COLO668 (cell line): ENCODE measurements at regions not wholly inside any gene's neighbourhood (a gene's known extent, or its start where the extent isn't known, plus 50 kb on each side); places are given as distances from the start of the nearest gene placed in this dataset.
"Not testable (repeated sequence)": the region's sequence is repeated elsewhere in the genome, so short reads cannot be mapped to it uniquely, and the experiment has no call there.

Source experiments
- DNase-seq: peaks from one replicate; lab custom pipeline; 2025; ENCODE audit not compliant: unreplicated experiment; lab: John Stamatoyannopoulos, UW

DNA sequence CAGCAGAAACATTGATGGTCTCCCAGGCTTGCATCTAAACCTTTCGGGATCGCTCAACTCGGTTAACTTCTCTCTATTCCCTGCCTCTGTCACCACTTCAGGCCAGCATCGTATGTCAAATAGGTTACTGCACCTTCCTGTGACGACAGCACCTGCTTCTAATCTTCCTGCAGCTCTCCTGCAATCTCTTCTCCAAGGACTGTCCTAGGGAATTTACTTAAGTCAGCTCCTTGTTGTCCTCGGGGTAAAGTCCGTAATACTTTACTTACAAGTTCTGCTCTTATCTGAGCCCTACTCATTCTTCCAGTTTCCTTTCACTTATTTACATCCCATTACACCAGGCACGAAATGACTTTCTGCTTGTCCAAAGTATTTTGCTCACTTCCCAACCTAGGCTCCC lies 372.7 kb upstream of the AKR1E2 start:
- no peak for DNase-seq

DNA sequence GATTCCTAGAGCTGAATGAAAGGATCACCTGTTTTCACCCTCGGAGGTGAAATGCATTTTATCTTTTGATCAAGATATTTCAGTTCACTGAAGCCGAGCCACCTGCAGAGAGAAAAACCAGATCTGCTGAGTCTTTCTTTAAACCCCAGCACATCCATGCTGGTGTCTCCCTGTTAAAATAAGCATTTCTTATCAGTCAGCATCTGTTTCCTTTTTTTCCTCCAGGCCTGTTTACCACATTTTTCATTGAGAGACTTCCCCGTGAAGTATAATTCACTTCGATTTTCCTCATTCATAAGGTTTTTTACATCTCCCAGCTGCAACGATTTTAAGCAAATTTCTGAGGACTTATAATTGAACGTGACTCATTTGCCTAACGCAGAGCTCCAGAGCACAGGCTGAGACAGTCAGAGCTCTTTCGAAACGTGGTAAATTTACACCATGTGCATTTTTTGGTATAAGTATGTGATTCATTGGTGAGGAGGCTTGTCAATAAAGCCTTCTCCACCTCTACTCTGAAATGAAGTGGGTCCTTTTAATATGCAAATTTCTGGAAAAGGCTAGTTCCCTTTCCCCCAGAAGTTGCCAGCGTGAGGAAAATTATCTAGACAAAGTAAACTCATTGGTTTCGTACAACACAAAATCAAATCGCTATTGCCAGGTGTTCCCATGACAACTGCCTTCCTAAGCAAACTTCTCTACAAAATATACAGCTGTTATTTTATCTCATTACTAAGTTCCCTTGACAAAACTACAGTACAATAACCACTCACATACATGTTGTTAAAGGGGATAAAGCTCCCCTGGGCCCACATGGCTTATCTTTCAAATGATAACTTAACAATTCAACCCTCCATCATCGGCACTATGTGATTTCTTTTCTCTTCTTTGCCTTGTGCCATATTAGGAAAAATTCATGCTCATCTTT lies 374.8 kb upstream of the AKR1E2 start:
- no peak for DNase-seq

DNA sequence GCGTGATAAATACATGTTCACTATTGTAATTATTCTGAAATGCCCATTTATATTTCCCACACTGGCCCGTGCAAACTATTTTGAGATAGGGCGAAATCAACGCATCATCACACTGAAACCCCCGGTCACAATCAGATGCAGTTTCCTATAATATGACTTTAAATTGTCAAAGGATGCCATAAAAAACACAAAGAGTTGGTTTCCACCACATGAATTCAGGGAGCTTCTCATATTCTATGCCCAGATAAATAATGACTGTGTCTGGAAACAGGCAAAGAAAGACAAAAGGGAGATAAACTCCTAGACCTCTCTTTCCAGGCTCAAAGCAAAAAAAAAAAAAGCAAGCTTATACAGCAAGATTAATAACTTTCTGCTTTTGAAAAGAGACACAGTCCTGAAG lies 375.8 kb upstream of the AKR1E2 start:
- no peak for DNase-seq

DNA sequence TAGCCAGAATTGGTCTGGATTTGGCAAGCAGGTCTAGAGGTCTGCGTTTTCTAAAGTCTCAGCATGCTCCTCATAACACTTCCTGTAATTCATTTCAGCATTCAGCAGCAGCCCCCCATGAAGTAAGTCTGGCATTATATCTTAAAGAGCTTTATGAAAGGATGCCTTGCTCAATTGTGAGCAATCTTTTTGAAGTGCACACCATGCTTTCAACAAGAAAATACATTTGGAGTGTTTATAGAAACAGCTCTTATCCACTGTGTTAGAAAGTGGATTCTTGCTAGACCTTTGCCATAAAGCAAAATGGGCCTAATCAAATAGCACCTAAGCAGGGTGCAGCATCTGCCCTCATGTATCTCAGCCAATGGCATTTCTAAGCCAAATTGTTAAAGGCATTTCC lies 378.0 kb upstream of the AKR1E2 start:
- no peak for DNase-seq

DNA sequence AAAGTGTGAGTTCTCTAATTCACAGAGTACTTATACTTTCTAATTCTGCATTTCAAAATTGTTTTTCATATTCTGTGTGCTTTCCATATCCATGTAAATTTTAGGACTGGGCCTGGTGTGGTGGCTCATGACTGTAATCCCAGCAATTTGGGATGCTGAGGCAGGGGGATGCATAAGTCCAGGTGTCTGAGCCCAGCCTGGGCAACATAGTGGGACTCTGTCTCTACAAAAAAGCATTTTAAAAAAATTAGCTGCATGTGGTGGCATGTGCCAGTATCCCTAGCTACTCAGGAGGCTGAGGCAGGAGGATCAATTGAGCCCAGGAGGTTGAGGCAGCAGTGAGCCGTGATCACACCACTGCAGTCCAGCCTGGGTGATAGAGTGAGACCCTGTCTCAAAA lies 382.6 kb upstream of the AKR1E2 start:
- DNase-seq, result no peak

DNA sequence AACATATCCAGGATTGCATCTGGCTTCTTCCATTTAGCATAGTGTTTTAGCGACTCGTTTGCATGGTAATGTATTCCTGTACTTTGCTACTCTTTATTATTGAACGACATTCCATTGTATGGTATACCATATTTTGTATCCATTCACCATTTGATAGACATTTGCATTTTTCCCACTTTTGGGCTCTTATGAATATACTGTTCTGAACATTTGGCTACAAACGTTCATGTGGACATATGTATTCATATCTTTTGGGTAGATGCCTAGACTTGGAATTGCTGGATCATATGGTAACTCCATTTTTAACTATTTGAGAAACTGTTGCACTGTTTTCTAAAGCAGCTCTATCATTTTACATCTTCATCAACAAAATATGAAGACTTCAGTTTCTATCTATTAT lies 383.7 kb upstream of the AKR1E2 start:
- DNase-seq, result no peak

DNA sequence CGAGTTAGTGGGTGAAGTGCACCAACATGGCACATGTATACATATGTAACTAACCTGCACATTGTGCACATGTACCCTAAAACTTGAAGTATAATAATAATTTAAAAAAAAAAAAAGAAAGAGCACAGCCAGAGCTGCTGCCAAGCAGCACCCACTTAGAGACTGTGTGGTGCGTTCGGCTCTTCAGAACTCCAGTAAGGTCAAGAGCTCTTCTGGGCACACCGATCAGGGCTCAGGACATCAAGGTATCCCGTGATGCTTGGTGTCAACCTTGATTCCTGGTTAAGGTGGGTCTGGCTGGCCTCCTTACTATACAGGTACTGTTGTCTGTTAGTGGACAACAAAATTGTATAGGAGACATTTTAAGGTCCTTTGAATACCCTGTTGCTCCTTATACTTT lies 385.7 kb upstream of the AKR1E2 start:
- DNase-seq, result no peak

DNA sequence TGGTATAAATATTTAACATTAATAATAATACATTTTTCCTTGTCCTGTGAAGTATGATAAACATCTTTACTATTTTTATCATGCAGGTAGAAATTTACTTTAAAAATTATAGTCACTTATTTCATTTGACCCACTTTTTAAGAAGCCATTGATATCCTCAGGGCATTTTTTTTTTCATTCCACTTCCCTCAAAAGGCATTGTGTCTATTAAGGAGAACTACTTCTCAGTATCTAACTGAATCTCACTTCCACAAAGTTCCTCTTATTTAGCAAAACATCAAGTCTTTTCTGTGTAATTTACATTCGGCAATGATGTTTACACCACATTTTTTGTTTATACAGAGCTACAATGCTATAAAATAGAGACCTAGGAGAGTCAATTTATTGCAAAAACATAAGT lies 388.2 kb upstream of the AKR1E2 start:
- DNase-seq, result no peak

DNA sequence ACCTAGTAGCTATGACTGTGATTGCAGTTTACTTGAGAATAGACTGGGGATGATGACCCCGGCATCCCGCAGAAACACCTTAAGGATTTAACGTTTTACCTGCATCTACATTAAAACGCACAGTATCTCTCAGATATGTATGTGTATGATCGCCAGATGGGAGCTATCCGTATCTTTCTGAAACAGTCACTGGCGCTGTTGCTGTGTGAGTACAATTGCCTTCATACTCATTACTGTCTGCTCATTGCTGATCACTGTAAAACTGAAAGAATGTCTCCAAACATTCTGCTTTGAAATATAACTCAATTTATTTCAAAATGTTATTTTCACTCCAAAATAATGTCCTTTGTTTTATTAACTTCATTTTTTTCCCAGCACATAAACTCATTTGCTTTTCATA lies 388.9 kb upstream of the AKR1E2 start:
- no peak for DNase-seq

DNA sequence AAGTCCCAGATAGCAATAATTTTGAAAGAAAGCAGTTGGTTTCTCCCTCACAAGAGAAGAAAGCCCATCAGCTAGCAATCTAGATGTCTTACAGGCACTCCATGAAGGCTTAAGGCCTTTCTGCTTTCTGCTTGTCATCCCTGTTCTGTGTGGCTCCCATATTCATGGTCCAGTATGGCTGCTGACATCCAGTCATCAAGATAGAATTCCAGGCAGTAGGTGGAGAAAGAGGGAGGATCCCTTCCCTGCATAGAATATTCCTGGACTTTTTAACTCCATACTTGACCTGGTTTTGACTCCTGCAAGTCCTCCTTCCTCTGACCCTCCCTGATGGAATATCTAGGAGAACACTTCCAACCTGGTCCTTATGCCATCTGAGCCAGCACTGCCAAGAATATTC lies 389.9 kb upstream of the AKR1E2 start:
- no peak for DNase-seq

DNA sequence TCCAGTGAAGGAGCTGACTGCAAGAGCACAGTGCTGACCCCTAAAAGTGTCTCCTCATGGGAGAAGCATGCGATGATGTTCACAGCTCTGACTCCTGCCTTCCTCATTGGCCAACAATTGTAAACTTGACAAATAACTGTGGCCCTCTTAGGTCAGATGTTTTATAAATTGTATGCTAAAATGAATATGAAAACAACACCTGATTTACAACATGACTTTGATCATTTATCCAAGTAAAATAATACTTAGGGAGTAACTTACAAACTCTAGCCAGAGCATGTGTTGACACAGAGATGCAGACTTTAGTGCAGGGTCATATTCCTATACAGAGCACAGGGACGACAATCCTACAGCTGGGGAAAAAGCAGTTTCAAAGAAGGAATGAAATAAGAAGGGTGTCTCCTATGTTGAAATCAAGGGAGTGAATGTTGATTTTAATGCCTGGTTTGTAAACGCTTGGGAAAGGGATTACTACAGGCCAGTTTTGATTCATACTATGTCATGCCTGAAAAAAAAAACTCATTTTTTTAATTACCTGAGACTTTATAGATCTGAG lies 391.4 kb upstream of the AKR1E2 start:
- no peak for DNase-seq

DNA sequence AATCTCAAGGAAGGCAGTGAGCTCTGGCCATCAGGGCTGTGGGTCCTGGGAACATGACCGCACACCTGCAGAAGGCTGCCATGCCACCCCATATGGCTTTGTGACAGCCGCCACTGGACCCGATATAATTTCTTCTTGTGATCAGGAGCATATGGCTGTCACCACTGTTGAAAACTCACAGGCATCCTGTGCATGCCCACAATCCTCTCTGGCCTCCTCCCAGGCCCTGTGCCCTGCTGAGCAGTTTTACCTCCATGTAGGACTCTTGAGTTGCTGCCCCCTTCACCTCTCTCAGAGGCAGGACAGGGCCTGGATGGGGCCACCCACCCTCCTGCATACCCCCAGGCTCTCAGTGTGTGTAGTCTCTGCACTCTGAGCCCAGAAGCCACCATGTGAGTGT lies 391.9 kb upstream of the AKR1E2 start:
- no peak for DNase-seq

DNA sequence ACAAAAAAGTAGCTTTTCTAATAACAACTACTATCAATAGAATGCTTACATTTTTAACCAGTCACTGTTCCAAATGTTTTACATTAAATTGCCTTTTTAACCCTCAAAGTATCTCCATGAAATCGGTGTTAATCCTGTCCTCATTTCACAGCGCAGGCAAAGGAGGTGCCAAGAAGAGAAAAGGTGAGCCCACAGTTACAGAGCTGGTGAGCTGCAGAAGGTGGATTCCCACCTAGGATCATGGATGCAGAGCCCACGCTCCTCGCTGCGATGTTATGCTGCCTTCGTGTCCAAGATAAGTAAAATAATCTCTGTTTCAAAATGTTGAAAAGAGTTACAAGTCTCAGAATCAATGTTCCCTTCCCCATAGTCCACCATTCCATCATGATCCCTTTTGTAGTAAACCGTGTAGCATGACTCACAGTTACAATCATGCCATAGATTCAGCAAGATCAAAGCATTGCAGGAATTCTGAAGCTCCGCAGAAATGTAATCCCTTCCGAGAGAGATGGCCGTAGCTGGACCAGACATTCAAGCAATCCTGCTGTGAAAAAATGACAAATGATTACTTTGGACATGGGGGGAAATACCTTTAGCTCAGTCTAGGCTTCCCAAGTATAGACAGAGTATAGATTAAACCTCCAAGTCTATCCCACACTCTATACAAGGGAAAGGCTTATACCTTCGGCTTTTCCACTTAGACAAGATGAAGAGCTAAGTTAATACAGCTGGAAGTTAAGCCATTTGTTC lies 394.7 kb upstream of the AKR1E2 start:
- no peak for DNase-seq

DNA sequence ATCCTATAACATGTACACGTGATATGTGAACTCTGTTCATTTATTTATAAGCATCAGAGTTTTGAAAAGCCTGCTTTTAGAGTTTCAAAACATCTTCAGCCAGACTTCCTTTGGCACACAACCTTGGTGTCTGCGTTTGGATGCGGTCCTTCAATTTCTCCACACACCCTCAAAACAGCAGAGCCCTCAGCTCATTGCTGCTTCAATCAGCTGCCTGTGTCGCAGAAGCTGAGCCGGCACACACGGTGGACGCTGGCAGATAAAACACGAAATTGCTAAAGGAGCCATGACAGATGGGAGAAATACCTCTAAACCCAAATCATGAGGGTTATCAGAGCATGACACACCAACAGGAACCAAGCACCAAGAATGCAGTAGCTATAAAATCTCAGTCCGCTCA lies 396.4 kb upstream of the AKR1E2 start:
- DNase-seq, result no peak

DNA sequence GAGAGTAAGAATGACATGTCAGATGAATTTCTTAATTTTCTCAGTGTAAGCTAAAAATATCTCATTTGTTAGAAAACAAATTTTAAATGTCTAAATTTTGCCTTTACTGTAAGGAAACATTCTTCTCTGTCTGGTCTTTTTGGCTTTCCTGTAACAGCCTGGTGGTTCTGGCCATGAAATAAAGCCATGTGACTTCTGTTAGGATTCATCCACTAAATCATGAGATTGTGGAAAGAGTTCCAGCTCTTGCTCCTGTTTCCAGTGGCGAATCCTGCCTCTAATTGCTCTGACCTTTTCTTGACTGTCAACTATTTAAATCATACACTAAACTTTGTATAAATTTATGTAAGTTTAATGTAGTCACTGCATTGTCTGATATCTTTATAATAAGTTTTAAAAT lies 398.5 kb upstream of the AKR1E2 start:
- no peak for DNase-seq

DNA sequence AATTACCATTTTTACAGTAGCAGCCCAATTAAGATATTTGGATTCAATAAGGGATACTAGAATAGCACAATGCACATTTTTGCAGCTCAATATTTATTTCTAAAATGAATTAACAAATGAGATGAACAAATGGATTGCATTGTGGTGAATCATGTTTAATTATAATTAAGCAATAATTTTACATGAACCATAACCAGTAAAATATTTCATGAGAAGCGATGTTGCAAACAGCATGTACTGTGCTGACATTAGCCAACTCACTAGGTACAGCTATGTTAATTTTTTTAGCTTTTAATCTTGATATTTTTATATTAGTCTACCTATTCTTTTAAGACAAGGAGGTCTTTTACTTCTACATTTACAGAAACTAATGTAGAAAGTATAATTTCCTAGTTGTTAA lies 399.1 kb upstream of the AKR1E2 start:
- DNase-seq, result no peak

DNA sequence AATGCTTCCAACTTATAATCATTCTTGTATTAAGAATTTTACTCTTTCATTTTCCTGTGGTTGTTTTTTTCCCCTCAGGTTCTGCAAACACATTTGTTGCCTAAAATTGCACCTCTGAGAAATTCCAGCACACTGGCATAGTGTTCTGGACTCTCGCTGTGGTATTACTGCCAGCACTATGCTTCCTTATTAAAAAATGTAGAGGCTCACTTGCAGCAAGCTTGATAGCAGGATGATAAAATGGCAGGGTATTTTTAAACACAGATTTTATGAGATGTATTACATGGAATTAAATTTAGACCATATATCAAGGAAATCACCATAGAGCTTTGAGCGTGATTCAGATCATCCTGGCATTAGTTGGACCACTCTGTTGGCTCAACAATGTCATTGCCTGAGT lies 416.7 kb upstream of the AKR1E2 start:
- no peak for DNase-seq

DNA sequence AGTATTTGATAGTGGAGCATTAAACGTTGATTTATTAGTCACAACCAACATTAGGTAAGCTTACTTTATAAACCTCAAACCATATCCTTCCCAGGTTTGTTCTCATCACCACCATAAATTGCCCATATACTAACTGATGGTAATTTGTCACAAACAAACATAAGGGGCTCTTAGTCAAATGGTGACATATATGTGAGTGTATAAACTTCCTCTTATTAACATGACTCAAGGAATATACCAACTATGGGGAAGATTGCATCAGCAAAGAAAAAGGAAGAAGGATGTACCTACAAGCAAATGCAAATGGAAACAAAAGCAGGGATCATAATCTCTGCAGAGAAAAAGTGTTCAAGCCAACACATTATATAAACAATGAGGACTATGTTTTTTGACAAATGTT lies 418.2 kb upstream of the AKR1E2 start:
- DNase-seq, result no peak

DNA sequence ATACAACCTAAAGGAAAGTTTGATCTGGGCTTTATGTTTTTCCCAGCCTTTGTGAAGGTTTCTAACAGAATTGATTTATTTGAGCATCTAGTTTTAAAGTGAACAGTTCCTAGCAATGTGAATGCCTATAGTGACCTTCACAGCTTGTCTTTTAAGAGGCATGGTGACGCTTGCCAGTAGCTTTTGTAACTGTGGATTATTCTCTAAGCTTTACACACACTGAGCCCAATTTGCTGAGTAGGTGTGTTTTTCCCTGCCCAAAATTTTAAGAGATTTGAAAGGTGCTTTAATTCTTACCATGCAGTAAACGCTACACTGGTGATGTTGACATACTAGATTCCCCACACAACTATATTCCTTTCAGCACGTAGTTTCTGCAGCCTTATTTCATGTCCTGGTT lies 420.2 kb upstream of the AKR1E2 start:
- no peak for DNase-seq

DNA sequence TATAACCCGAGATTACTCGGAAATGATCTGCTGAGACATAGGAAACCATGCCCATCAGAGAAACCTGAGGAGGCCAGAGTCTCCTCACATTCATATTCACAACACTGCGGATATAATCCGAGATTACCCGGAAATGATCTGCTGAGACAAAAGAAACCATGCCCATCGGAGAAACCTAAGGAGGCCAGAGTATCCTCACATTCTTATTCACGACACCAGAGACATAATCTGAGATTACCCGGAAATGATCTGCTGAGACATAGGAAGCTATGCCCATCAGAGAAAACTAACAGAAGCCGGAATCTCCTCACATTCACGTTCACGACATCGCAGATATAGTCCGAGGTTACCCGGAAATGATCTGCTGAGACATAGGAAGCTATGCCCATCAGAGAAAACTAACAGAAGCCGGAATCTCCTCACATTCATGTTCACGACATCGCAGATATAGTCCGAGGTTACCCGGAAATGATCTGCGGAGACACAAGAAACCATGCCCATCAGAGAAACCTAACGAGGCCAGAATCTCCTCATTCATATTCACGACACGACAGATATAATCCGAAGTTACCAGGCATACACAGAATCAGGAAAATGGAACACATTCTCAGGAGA lies 422.3 kb upstream of the AKR1E2 start:
- no peak for DNase-seq

DNA sequence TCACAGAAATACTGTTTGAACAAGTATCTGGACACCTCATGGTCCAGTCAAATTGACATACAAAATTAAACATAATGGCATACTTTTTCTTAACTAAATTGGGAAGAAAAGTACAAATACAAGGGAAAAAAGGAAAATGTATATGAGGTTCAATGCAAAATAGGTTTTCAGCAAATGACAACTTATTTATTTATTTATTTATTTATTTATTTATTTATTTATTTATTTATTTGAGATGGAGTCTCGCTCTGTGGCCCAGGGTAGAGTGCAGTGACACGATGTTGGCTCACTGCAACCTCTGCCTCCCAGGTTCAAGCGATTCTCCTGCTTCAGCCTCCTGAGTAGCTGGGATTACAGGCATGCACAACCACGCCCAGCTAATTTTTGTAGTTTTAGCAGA lies 424.9 kb upstream of the AKR1E2 start:
- not testable (repeated sequence) for DNase-seq

DNA sequence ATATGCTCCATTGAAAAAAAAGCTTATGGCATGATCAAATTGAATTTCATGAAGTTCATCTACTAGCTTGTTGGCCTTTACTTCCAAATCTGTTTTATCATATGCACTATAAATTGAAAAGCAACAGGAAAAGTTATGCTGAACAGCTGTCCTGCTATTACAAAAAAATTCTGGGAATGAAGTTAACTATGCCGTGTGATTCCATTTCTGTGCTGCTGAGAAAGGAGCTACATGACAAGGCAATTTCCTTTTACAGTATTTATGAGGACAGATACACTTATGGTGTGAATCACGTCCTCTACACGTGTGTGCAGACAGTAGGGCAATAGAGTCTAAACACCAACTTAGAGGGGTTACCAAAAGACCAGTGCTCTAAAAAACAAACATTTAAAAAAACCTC lies 426.5 kb upstream of the AKR1E2 start:
- DNase-seq, result no peak
